IMR-90 (cell line): ENCODE measurements at regions not wholly inside any gene's neighbourhood (a gene's known extent, or its start where the extent isn't known, plus 50 kb on each side); places are given as distances from the start of the nearest gene placed in this dataset.

Experiments used
- ATAC-seq: fragments of 200-7000 bp; cut with Tn5 transposase; 2 replicates; pipeline ENCODE4 v1.9.1; 2020; ENCODE audit warnings: low read depth, mild to moderate bottlenecking, moderate library complexity
- BruUV-seq: library from RNA; stranded (reverse); fragments of 400-500 nt; replicated peaks from 2 replicates; lab custom pipeline; 2021; lab: Mats Ljungman, UMichigan
- CTCF ChIA-PET: fragments of 300-600 bp; formaldehyde crosslinking; extraction: SDS; loops from one replicate; lab custom pipeline; 2021; ENCODE audit warnings: antibody characterized with exemption; lab: Yijun Ruan, JAX
- POLR2A ChIA-PET: fragments of 300-600 bp; sonication (Branson Sonifier 250); formaldehyde crosslinking; loops from one replicate; lab custom pipeline; 2022; ENCODE audit warnings: antibody characterized with exemption; ENCODE audit not compliant: unreplicated experiment; lab: Charles Lee
- DNase-seq: peaks from one replicate; pipeline ENCODE4 v3.0.0; 2013
- H2AFZ ChIP-seq: replicated peaks from 2 replicates; pipeline ENCODE3; 2013; ENCODE audit warnings: low read length, mild to moderate bottlenecking; ENCODE audit not compliant: poor library complexity
- H2AK5ac ChIP-seq: 2 replicates; pipeline ENCODE4 v1.6.1; 2013; ENCODE audit warnings: low read depth, low read length, inconsistent platforms
- H2AK9ac ChIP-seq: replicated peaks from 2 replicates; pipeline ENCODE3; 2013; ENCODE audit warnings: mild to moderate bottlenecking, low read depth, low read length, moderate library complexity; ENCODE audit not compliant: poor library complexity
- H2BK120ac ChIP-seq: 2 replicates; pipeline ENCODE4 v1.6.1; 2013; ENCODE audit warnings: low read depth, low read length, inconsistent platforms
- H2BK15ac ChIP-seq: 3 replicates; pipeline ENCODE4 v1.6.1; 2013; ENCODE audit warnings: low read depth, low read length, inconsistent platforms
- H2BK20ac ChIP-seq: 2 replicates; pipeline ENCODE4 v1.6.1; 2013; ENCODE audit warnings: low read depth, mild to moderate bottlenecking, inconsistent platforms, low read length, moderate library complexity
- H2BK5ac ChIP-seq: 2 replicates; pipeline ENCODE4 v1.6.1; 2013; ENCODE audit warnings: mild to moderate bottlenecking, low read depth, low read length, inconsistent platforms; ENCODE audit not compliant: poor library complexity, severe bottlenecking
- H3K14ac ChIP-seq: replicated peaks from 2 replicates; pipeline ENCODE4 v1.6.1; 2013; ENCODE audit warnings: low read depth, low read length, inconsistent platforms
- H3K18ac ChIP-seq: 2 replicates; pipeline ENCODE4 v1.6.1; 2013; ENCODE audit warnings: low read depth, low read length, control low read depth
- H3K23ac ChIP-seq: 2 replicates; pipeline ENCODE4 v1.6.1; 2013; ENCODE audit warnings: low read depth, low read length, inconsistent platforms
- H3K27ac ChIP-seq: 2 replicates; pipeline ENCODE4 v1.5.1; 2013; ENCODE audit warnings: mild to moderate bottlenecking, control low read depth, low read length; ENCODE audit not compliant: insufficient read depth
- H3K27me3 ChIP-seq: 2 replicates; pipeline ENCODE4 v1.6.1; 2013; ENCODE audit warnings: low read length; ENCODE audit not compliant: control insufficient read depth, insufficient read depth
- H3K36me3 ChIP-seq: 2 replicates; pipeline ENCODE4 v1.6.1; 2013; ENCODE audit warnings: low read length, mixed read lengths; ENCODE audit not compliant: control insufficient read depth, insufficient read depth
- H3K4ac ChIP-seq: 2 replicates; pipeline ENCODE4 v1.6.1; 2013; ENCODE audit warnings: low read depth, low read length, inconsistent platforms
- H3K4me1 ChIP-seq: 2 replicates; pipeline ENCODE4 v1.6.1; 2013; ENCODE audit warnings: low read length, mixed read lengths; ENCODE audit not compliant: control insufficient read depth, insufficient read depth
- H3K4me2 ChIP-seq: 2 replicates; pipeline ENCODE4 v1.6.1; 2013; ENCODE audit warnings: low read depth, mild to moderate bottlenecking, control low read depth, low read length, moderate library complexity
- H3K4me3 ChIP-seq: 2 replicates; pipeline ENCODE4 v1.5.1; 2013; ENCODE audit warnings: low read depth, mild to moderate bottlenecking, control low read depth, low read length, moderate library complexity; ENCODE audit not compliant: insufficient read depth
- H3K56ac ChIP-seq: 2 replicates; pipeline ENCODE4 v1.6.1; 2013; ENCODE audit warnings: low read length, inconsistent platforms; ENCODE audit not compliant: insufficient read depth; ENCODE audit errors: extremely low read depth
- H3K79me1 ChIP-seq, 2 experiments: 2 replicates each; pipeline ENCODE4 v1.6.1; 2013; ENCODE audit warnings: low read length in 2 of 2, inconsistent platforms in 1 of 2, low read depth in 1 of 2
- H3K9ac ChIP-seq: 2 replicates; pipeline ENCODE4 v1.6.1; 2013; ENCODE audit warnings: low read depth, low read length, control low read depth
- H3K9me1 ChIP-seq: 2 replicates; pipeline ENCODE4 v1.6.1; 2013; ENCODE audit warnings: low read length, inconsistent platforms; ENCODE audit not compliant: insufficient read depth
- H3K9me3 ChIP-seq: 2 replicates; pipeline ENCODE4 v1.6.1; 2013; ENCODE audit warnings: low read length; ENCODE audit not compliant: control insufficient read depth, insufficient read depth
- H4K20me1 ChIP-seq: 2 replicates; pipeline ENCODE4 v1.6.1; 2013; ENCODE audit warnings: low read length, inconsistent platforms; ENCODE audit not compliant: insufficient read depth
- H4K5ac ChIP-seq: 2 replicates; pipeline ENCODE4 v1.6.1; 2013; ENCODE audit warnings: mild to moderate bottlenecking, low read depth, low read length, control low read depth
- H4K8ac ChIP-seq, 2 experiments: 2 replicates each; pipeline ENCODE4 v1.6.1; 2013; ENCODE audit warnings: low read depth in 2 of 2, low read length in 2 of 2, control low read depth in 1 of 2, inconsistent platforms in 1 of 2
- H4K91ac ChIP-seq: 2 replicates; pipeline ENCODE4 v1.6.1; 2013; ENCODE audit warnings: low read depth, low read length, inconsistent platforms; ENCODE audit not compliant: insufficient read depth
- CEBPB ChIP-seq: IDR thresholded peaks from 2 replicates; pipeline ENCODE4 v1.6.1; 2012; ENCODE audit warnings: low read depth, low read length, improper control_type of control experiment
- MAZ ChIP-seq: IDR thresholded peaks from 2 replicates; pipeline ENCODE4 v1.6.1; 2012; ENCODE audit warnings: low read depth, mild to moderate bottlenecking, low read length, improper control_type of control experiment, moderate library complexity, borderline replicate concordance
- WGBS, 2 experiments: methylation state at CpG; one replicate each; pipeline versions ENCODE4 v1.1.5 to v1.1.7; 2013; ENCODE audit warnings: missing lambda C conversion rate in 2 of 2; ENCODE audit not compliant: insufficient read length in 1 of 2; ENCODE audit errors: extremely low coverage in 2 of 2; 5-methylcytosine and 5-hydroxymethylcytosine counted together
- dilution Hi-C: fragments of 300-500 bp; cut with HindIII; formaldehyde crosslinking; loops from one replicate; pipeline ENCODE4 v1.14.3; 2018; ENCODE audit warnings: low sequenced_read_pairs; ENCODE audit not compliant: unreplicated experiment
- in situ Hi-C: fragments of 300-500 bp; cut with MboI; formaldehyde crosslinking; loops from 3 replicates; pipeline ENCODE4 v1.14.3; 2019; ENCODE audit warnings: low sequenced_read_pairs, inconsistent platforms, mixed read lengths
- intact Hi-C: fragments of 100-400 bp; cut with micrococcal nuclease; formaldehyde crosslinking; loops from 2 replicates; pipeline ENCODE4 v1.10.0; 2022
- TF ChIP-seq, protein P1 (sequence below): fragments of 150-350 bp; IDR thresholded peaks from 2 replicates; pipeline ENCODE4 v1.6.1; 2017; ENCODE audit warnings: mild to moderate bottlenecking, antibody characterized with exemption, low read length, low read depth

DNA sequence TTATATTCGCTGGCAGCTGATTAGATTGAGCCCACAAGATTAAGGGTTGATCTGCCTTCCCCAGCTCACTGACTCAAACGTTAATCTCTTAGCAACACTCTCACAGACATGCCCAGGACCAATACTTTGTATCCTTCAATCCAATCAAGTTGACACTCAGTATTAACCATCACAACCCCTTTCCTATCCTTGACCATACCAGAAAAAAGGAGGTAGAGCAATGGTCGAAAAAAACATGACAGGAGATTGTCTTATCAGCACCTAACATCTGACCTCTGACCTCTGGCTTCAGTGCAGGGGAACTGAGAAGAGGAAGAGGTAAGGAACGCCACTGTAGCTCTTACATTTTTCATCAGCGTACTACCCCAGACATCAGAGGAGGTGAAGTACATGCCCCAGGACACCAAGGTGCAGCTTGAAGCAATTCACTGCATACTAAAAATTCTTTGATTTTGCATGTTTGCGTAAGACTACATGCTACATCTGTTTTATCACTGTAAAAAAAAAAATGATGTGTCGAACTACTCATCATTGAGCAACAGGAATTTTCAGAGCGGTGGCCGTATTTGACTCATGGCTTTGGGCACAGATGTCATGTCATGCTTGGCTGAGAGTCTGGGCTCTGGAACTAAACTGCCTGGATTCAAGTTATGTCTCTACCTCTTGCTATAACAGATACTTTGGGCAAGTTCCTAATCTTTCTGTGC is 188.0 kb upstream of the TAB2 start:
- POLR2A ChIA-PET = no interaction called here
- CTCF ChIA-PET = no interaction called here

More for the DNA sequence above, 188.0 kb upstream of the TAB2 start:
- H3K9me1 ChIP-seq = no peaks in the 10 kb centered on the region
- 0 out of 2 replicates have a peak overlapping the region, but pooled peaks have one; percentile 60 for H2BK20ac ChIP-seq
- no peaks in the 10 kb centered on the region for H3K36me3 ChIP-seq
- no peak overlapping the region for H3K4me2 ChIP-seq
- no peak overlapping the region for H2BK15ac ChIP-seq
- H3K56ac ChIP-seq = no peak overlapping the region
- no peaks in the 10 kb centered on the region for H4K20me1 ChIP-seq
- no peak overlapping the region for H3K14ac ChIP-seq
- BruUV-seq = no TSS peak
- H3K9ac ChIP-seq = no peak overlapping the region
- dilution Hi-C loops (no loop called here), intact Hi-C loops (no loop called here), in situ Hi-C loops (no loop called here)
- peaks cover 5% of the 10 kb centered on the region for H3K27me3 ChIP-seq
- DNase-seq (peak; percentile 65), ATAC-seq (no peak; the same call in 1 of the 2 replicates)
- H3K18ac ChIP-seq = peak overlapping the region; percentile 28; the same call in 1 of the 2 replicates
- H4K91ac ChIP-seq = no peak overlapping the region
- no peak for TF ChIP-seq MAZ
- TF ChIP-seq, protein P1, sequence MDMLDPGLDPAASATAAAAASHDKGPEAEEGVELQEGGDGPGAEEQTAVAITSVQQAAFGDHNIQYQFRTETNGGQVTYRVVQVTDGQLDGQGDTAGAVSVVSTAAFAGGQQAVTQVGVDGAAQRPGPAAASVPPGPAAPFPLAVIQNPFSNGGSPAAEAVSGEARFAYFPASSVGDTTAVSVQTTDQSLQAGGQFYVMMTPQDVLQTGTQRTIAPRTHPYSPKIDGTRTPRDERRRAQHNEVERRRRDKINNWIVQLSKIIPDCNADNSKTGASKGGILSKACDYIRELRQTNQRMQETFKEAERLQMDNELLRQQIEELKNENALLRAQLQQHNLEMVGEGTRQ = no peak
- TF ChIP-seq CEBPB = peak; percentile 84
- H4K8ac ChIP-seq = no peak overlapping the region
- no peak overlapping the region for H2AK9ac ChIP-seq
- no peak overlapping the region for H2BK5ac ChIP-seq
- no peak overlapping the region for H2AFZ ChIP-seq
- H3K4ac ChIP-seq = no peak overlapping the region
- H3K79me1 ChIP-seq = no peaks in the 10 kb centered on the region
- peaks cover 6% of the 10 kb centered on the region for H3K4me1 ChIP-seq
- 30% methylated on average over 3 of the region's 9 CpGs; no CpG with 5 or more reads in 1 of the 2 experiments for WGBS, 2 experiments
- H3K9me3 ChIP-seq = no peaks in the 10 kb centered on the region
- H3K27ac ChIP-seq = no peak overlapping the region
- no peak overlapping the region for H2AK5ac ChIP-seq
- no peak overlapping the region for H3K23ac ChIP-seq
- H4K5ac ChIP-seq = no peak overlapping the region
- H3K4me3 ChIP-seq = no peak overlapping the region
- H2BK120ac ChIP-seq = no peak overlapping the region
